ENCODE measurements at regions not wholly inside any gene's neighbourhood (a gene's known extent, or its start where the extent isn't known, plus 50 kb on each side); places are given as distances from the start of the nearest gene placed in this dataset.

- WGBS, 2 donors: 88 to 90% methylated on average over 8 of the region's 8 CpGs
These were observed 338.6 kb downstream of the PCNX1 start for GRCh38 chr14:71245659-71246361.

GRCh38 chr14:71246539-71246938, 339.3 kb downstream of the PCNX1 start:
- TF ChIP-seq POLR2AphosphoS5 (IDR thresholded peaks at IDR 0.05): no peak
- no peak for TF ChIP-seq POLR2A (IDR thresholded peaks at IDR 0.05)
- no peak for TF ChIP-seq EP300 (IDR thresholded peaks at IDR 0.05)
- TF ChIP-seq, protein P1, sequence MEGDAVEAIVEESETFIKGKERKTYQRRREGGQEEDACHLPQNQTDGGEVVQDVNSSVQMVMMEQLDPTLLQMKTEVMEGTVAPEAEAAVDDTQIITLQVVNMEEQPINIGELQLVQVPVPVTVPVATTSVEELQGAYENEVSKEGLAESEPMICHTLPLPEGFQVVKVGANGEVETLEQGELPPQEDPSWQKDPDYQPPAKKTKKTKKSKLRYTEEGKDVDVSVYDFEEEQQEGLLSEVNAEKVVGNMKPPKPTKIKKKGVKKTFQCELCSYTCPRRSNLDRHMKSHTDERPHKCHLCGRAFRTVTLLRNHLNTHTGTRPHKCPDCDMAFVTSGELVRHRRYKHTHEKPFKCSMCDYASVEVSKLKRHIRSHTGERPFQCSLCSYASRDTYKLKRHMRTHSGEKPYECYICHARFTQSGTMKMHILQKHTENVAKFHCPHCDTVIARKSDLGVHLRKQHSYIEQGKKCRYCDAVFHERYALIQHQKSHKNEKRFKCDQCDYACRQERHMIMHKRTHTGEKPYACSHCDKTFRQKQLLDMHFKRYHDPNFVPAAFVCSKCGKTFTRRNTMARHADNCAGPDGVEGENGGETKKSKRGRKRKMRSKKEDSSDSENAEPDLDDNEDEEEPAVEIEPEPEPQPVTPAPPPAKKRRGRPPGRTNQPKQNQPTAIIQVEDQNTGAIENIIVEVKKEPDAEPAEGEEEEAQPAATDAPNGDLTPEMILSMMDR (IDR thresholded peaks at IDR 0.05): no peak
- H3K9me3 ChIP-seq: no peaks in the 10 kb centered on the region
- ATAC-seq (ENCODE audit: low FRiP score in 2 of 2) (no peak), DNase-seq (no peak)
- H3K36me3 ChIP-seq: no peaks in the 10 kb centered on the region
- no peaks in the 10 kb centered on the region for H3K4me1 ChIP-seq
- 83 to 84% methylated on average over 1 of the region's 1 CpG for WGBS, 2 donors
- H3K27ac ChIP-seq: no peak overlapping the region
- no peaks in the 10 kb centered on the region for H3K27me3 ChIP-seq
- no peak overlapping the region for H3K4me3 ChIP-seq

More at GRCh38 chr14:71245659-71246361, 338.6 kb downstream of the PCNX1 start:
- ATAC-seq (ENCODE audit: low FRiP score in 2 of 2) (no peak), DNase-seq (no peak)
- H3K4me1 ChIP-seq: no peaks in the 10 kb centered on the region
- no peaks in the 10 kb centered on the region for H3K9me3 ChIP-seq
- TF ChIP-seq, protein P1 (IDR thresholded peaks at IDR 0.05): no peak
- no peak for TF ChIP-seq POLR2A (IDR thresholded peaks at IDR 0.05)
- no peak for TF ChIP-seq POLR2AphosphoS5 (IDR thresholded peaks at IDR 0.05)
- TF ChIP-seq EP300 (IDR thresholded peaks at IDR 0.05): no peak
- H3K36me3 ChIP-seq: no peaks in the 10 kb centered on the region
- no peaks in the 10 kb centered on the region for H3K27me3 ChIP-seq
- H3K4me3 ChIP-seq: no peak overlapping the region
- no peak overlapping the region for H3K27ac ChIP-seq

GRCh38 chr14:71247106-71247505, 339.8 kb downstream of the PCNX1 start:
- TF ChIP-seq EP300 (IDR thresholded peaks at IDR 0.05) (no peak), POLR2A (IDR thresholded peaks at IDR 0.05) (no peak), POLR2AphosphoS5 (IDR thresholded peaks at IDR 0.05) (no peak)
- TF ChIP-seq, protein P1 (IDR thresholded peaks at IDR 0.05): no peak
- WGBS, 2 donors: 73 to 92% methylated on average over 4 of the region's 4 CpGs
- no peak for ATAC-seq (ENCODE audit: low FRiP score in 2 of 2)

DNA sequence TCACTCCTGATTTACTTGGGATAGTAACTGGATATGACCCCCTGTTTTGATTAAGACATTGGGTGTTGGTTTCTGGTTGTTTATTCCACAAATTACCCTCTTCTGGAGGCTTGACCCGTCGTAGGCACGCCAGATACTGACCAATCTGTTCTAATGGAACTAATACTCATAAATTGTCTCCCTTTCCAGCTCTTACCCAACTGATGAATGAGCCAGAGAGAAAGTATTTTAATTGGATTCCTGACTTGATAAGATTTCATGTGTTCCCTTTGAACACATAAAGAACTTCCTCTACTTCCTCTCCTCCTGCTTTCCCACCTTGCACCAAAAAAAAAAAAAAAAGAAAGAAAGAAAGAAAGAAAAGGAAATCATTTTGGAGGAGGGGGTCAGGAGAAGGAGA, 340.9 kb downstream of the PCNX1 start:
- ATAC-seq (ENCODE audit: low FRiP score in 2 of 2): no peak
- Histone ChIP-seq H3K4me1 (no peaks in the 10 kb centered on the region), H3K27me3 (no peaks in the 10 kb centered on the region), H3K4me3 (no peak overlapping the region), H3K27ac (no peak overlapping the region), H3K9me3 (no peaks in the 10 kb centered on the region), H3K36me3 (no peaks in the 10 kb centered on the region)
- 89 to 98% methylated on average over 3 of the region's 3 CpGs for WGBS, 2 donors
- no peak for DNase-seq
- TF ChIP-seq POLR2A (IDR thresholded peaks at IDR 0.05) (no peak), POLR2AphosphoS5 (IDR thresholded peaks at IDR 0.05) (no peak), EP300 (IDR thresholded peaks at IDR 0.05) (no peak)
- TF ChIP-seq, protein P1 (IDR thresholded peaks at IDR 0.05): no peak

More at GRCh38 chr14:71247106-71247505, 339.8 kb downstream of the PCNX1 start:
- Histone ChIP-seq H3K4me1 (no peaks in the 10 kb centered on the region), H3K27me3 (no peaks in the 10 kb centered on the region), H3K4me3 (no peak overlapping the region), H3K36me3 (no peaks in the 10 kb centered on the region), H3K27ac (no peak overlapping the region), H3K9me3 (no peaks in the 10 kb centered on the region)
- DNase-seq: no peak

DNA sequence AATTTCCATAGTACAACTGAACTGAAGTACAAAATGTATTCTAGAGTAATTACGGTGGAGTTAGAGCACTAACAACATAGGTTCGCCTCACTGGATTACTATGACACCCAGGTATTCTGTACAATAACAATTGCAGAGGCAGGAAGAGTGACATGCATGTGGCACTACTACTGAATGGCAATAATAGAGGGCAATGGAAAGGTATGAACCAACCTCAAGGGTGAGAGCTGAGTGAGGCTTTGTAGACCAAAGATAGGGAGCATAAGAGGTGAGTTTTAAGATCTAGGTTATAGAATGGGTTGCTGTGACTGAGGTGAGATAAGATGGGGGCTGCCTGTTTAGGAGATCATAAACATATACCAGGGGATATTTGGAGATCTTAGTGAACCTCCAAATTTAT, 343.1 kb downstream of the PCNX1 start:
- H3K9me3 ChIP-seq: no peaks in the 10 kb centered on the region
- WGBS, 2 donors: 83 to 86% methylated on average over 2 of the region's 2 CpGs
- DNase-seq (no peak), ATAC-seq (ENCODE audit: low FRiP score in 2 of 2) (no peak)
- H3K4me3 ChIP-seq: no peak overlapping the region
- H3K36me3 ChIP-seq: no peaks in the 10 kb centered on the region
- no peaks in the 10 kb centered on the region for H3K27me3 ChIP-seq
- TF ChIP-seq EP300 (IDR thresholded peaks at IDR 0.05): no peak
- no peak for TF ChIP-seq POLR2A (IDR thresholded peaks at IDR 0.05)
- TF ChIP-seq POLR2AphosphoS5 (IDR thresholded peaks at IDR 0.05): no peak
- TF ChIP-seq, protein P1 (IDR thresholded peaks at IDR 0.05): no peak
- no peak overlapping the region for H3K27ac ChIP-seq
- no peaks in the 10 kb centered on the region for H3K4me1 ChIP-seq
